Stomach (tissue), 4 donors: ENCODE measurements at regions not wholly inside any gene's neighbourhood (a gene's known extent, or its start where the extent isn't known, plus 50 kb on each side); places are given as distances from the start of the nearest gene placed in this dataset.

Experiments used
- EP300 ChIP-seq: sonication (generic); formaldehyde crosslinking; IDR thresholded peaks from one replicate; pipeline ENCODE4 v1.6.1; 2017; ENCODE audit warnings: antibody characterized with exemption
- POLR2A ChIP-seq, 4 donors: fragments of 450-650 bp; IDR thresholded peaks; one replicate each; pipeline ENCODE4 v1.6.1; 2016; ENCODE audit warnings: antibody characterized with exemption in 4 of 4, control low read depth in 2 of 4, mild to moderate bottlenecking in 1 of 4, moderate library complexity in 1 of 4
- TF ChIP-seq, protein P1 (sequence below), 7 experiments: fragments of 450-650 bp in 4 of 7; fragments of 200-600 bp in 3 of 7; sonication (generic) in 3 of 7; IDR thresholded peaks; one replicate each; pipeline ENCODE4 v1.5.1; 2016 to 2019; ENCODE audit warnings: antibody characterized with exemption in 7 of 7, control low read depth in 2 of 7, mild to moderate bottlenecking in 1 of 7

DNA sequence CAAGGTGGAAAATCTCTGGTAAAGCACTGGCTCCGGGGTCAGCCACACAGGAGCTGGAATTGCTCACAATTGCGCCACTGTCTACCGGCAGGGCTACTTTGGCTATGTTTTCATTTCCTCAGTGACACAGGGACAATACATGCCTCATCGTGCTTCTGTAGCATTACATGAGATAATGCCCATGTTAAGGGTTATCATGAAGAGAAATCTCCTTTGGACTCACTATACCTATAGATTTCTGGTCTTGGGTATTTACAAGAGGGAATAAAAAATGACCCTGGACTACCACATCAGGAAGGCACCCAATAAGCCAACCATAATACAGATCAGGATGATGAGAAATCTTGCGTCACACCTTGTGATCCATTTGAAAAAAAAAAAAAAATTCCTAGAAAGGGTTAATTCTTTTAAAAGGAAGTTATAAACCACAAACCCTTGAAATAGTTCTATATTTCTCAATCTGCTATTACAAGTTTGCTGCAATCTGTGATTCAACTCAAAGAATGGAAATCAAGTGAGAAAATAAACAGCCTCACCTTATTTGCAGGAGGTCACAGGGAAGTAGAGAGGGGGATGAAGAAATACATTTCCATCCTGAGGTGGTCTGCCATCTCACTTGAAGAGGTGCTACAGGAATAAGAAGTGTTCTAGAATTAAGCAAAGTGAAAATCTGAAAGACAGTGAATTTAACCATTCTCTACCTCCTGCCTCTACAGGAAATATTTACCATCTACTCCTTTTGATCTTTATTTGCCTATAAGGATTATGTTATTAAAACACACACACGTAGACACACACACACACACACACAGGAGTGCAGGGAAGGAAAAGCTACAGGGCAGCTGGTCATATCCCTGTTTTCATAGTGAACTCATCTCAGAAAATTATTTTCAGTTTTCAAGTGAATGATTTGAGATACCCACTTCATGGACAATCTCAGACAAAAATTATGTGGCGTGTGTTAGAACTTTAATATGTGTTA is 231.3 kb upstream of the CELF2 start:
- TF ChIP-seq, protein P1, sequence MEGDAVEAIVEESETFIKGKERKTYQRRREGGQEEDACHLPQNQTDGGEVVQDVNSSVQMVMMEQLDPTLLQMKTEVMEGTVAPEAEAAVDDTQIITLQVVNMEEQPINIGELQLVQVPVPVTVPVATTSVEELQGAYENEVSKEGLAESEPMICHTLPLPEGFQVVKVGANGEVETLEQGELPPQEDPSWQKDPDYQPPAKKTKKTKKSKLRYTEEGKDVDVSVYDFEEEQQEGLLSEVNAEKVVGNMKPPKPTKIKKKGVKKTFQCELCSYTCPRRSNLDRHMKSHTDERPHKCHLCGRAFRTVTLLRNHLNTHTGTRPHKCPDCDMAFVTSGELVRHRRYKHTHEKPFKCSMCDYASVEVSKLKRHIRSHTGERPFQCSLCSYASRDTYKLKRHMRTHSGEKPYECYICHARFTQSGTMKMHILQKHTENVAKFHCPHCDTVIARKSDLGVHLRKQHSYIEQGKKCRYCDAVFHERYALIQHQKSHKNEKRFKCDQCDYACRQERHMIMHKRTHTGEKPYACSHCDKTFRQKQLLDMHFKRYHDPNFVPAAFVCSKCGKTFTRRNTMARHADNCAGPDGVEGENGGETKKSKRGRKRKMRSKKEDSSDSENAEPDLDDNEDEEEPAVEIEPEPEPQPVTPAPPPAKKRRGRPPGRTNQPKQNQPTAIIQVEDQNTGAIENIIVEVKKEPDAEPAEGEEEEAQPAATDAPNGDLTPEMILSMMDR (IDR thresholded peaks at IDR 0.05): no peak
- no peak for TF ChIP-seq POLR2A (IDR thresholded peaks at IDR 0.05)
- TF ChIP-seq EP300: no peak
